GM19025 (cell line): ENCODE measurements at regions not wholly inside any gene's neighbourhood (a gene's known extent, or its start where the extent isn't known, plus 50 kb on each side); places are given as distances from the start of the nearest gene placed in this dataset.
"Not testable (repeated sequence)": the region's sequence is repeated elsewhere in the genome, so short reads cannot be mapped to it uniquely, and the experiment has no call there.

Experiments used
- ATAC-seq: cut with Tn5 transposase; IDR thresholded peaks from one replicate; pipeline ENCODE4 v1.9.1; 2021; ENCODE audit warnings: mild to moderate bottlenecking, low read depth, moderate library complexity; ENCODE audit not compliant: unreplicated experiment

- no peak for ATAC-seq
Measured at GRCh38 chrX:120753413-120754251, 122.0 kb downstream of the CT47B1 start.

GRCh38 chrX:120752431-120753082 lies 122.7 kb upstream of the C1GALT1C1 start:
- no peak for ATAC-seq

GRCh38 chrX:120751683-120752082 lies 121.8 kb upstream of the C1GALT1C1 start:
- ATAC-seq, result no peak

GRCh38 chrX:120750381-120750780 lies 120.5 kb upstream of the C1GALT1C1 start:
- no peak for ATAC-seq

- peak; percentile 85 for ATAC-seq
Measured at GRCh38 chrX:120749141-120749846, 119.4 kb upstream of the C1GALT1C1 start.

- ATAC-seq, result no peak
Measured at GRCh38 chrX:120746153-120746552, 116.3 kb upstream of the C1GALT1C1 start.

- no peak for ATAC-seq
Measured at GRCh38 chrX:120742946-120743665, 113.3 kb upstream of the C1GALT1C1 start.

GRCh38 chrX:120741452-120741851 lies 111.6 kb upstream of the C1GALT1C1 start:
- ATAC-seq, result no peak

GRCh38 chrX:120740072-120740471 lies 110.2 kb upstream of the C1GALT1C1 start:
- no peak for ATAC-seq

- no peak for ATAC-seq
Measured at GRCh38 chrX:120739300-120739699, 109.4 kb upstream of the C1GALT1C1 start.

- no peak for ATAC-seq
Measured at GRCh38 chrX:120736989-120737388, 107.1 kb upstream of the C1GALT1C1 start.

GRCh38 chrX:120735966-120736365 lies 106.1 kb upstream of the C1GALT1C1 start:
- no peak for ATAC-seq

GRCh38 chrX:120732879-120733278 lies 103.0 kb upstream of the C1GALT1C1 start:
- no peak for ATAC-seq

GRCh38 chrX:120732461-120732860 lies 102.6 kb upstream of the C1GALT1C1 start:
- no peak for ATAC-seq

GRCh38 chrX:120731386-120731785 lies 101.5 kb upstream of the C1GALT1C1 start:
- ATAC-seq, result no peak

GRCh38 chrX:120729506-120730255 lies 99.8 kb upstream of the C1GALT1C1 start:
- ATAC-seq, result not testable (repeated sequence)

GRCh38 chrX:120727911-120728310 lies 98.1 kb upstream of the C1GALT1C1 start:
- ATAC-seq, result no peak

- ATAC-seq, result no peak
Measured at GRCh38 chrX:120727452-120727851, 97.6 kb upstream of the C1GALT1C1 start.

GRCh38 chrX:120726294-120726693 lies 96.4 kb upstream of the C1GALT1C1 start:
- ATAC-seq, result peak; percentile 96

- ATAC-seq, result no peak
Measured at GRCh38 chrX:120725874-120726273, 96.0 kb upstream of the C1GALT1C1 start.
